HepG2 (cell line): ENCODE measurements at regions not wholly inside any gene's neighbourhood (a gene's known extent, or its start where the extent isn't known, plus 50 kb on each side); places are given as distances from the start of the nearest gene placed in this dataset.

Experiments
- ATAC-seq: fragments of 200-7000 bp; cut with Tn5 transposase; 3 replicates; pipeline ENCODE4 v1.9.1; 2020; ENCODE audit warnings: mild to moderate bottlenecking, moderate library complexity
- BruUV-seq: library from RNA; stranded (reverse); fragments of 400-500 nt; replicated peaks from 2 replicates; lab custom pipeline; 2021; lab: Mats Ljungman, UMichigan
- CTCF ChIA-PET: fragments of 300-600 bp; formaldehyde crosslinking; extraction: SDS; loops from one replicate; lab custom pipeline; 2021; ENCODE audit warnings: low total read pairs, inconsistent platforms, low intra/inter-chr PET ratio; lab: Yijun Ruan, JAX
- POLR2A ChIA-PET: fragments of 350-600 bp; sonication (Branson Sonifier 250); formaldehyde crosslinking; loops from one replicate; lab custom pipeline; 2020; ENCODE audit warnings: antibody characterized with exemption, inconsistent platforms; lab: Yijun Ruan, JAX
- DNase-seq: peaks from one replicate; pipeline ENCODE4 v3.0.0-alpha.2; 2015; ENCODE audit warnings: low spot score
- FAIRE-seq: peaks from 3 replicates; lab custom pipeline; 2011; peaks lifted over from hg19 to GRCh38; lab: Jason Lieb, UNC
- H2AFZ ChIP-seq: one replicate; pipeline ENCODE4 v1.6.1; 2011; ENCODE audit warnings: low read length, inconsistent platforms
- H3K27ac ChIP-seq: fragments of 300-600 bp; 3 replicates; pipeline ENCODE4 v1.8.0; 2011; ENCODE audit warnings: mixed run types, mild to moderate bottlenecking, mixed read lengths, low read length, inconsistent platforms; ENCODE audit not compliant: insufficient read depth; ENCODE audit errors: extremely low read length
- H3K27me3 ChIP-seq, 2 experiments: fragments of 200-600 bp in 1 of 2; 2 replicates in 1 of 2; 3 replicates in 1 of 2; pipeline versions ENCODE4 v1.6.0 to v1.8.0; 2011; ENCODE audit warnings: low read length in 2 of 2, mild to moderate bottlenecking in 2 of 2, moderate library complexity in 2 of 2, inconsistent platforms in 1 of 2; ENCODE audit not compliant: insufficient read depth in 2 of 2, control insufficient read depth in 1 of 2
- H3K36me3 ChIP-seq, 2 experiments: fragments of 200-600 bp in 1 of 2; replicated peaks in 1 of 2; 2 replicates in 1 of 2; 3 replicates in 1 of 2; pipeline versions ENCODE4 v1.5.1 to v1.8.0; 2011; ENCODE audit warnings: low read length in 2 of 2, inconsistent platforms in 1 of 2; ENCODE audit not compliant: insufficient read depth in 2 of 2, control insufficient read depth in 1 of 2
- H3K4me1 ChIP-seq: 2 replicates; pipeline ENCODE4 v1.5.1; 2012; ENCODE audit warnings: low read length, inconsistent platforms; ENCODE audit not compliant: insufficient read depth
- H3K4me2 ChIP-seq: 2 replicates; pipeline ENCODE4 v1.6.0; 2011; ENCODE audit warnings: low read depth, low read length, inconsistent platforms
- H3K4me3 ChIP-seq, 3 experiments: fragments of 200-600 bp in 1 of 3; sonication (generic), shearing (Covaris generic) in 1 of 3; replicated peaks in 1 of 3; 2 replicates each; pipeline ENCODE4 v1.5.1; 2011 to 2016; ENCODE audit warnings: low read length in 3 of 3, inconsistent platforms in 2 of 3, low read depth in 2 of 3, mild to moderate bottlenecking in 2 of 3, control low read depth in 1 of 3, mixed read lengths in 1 of 3; ENCODE audit not compliant: insufficient read depth in 1 of 3
- H3K79me2 ChIP-seq: one replicate; pipeline ENCODE4 v1.6.1; 2011; ENCODE audit warnings: low read length, inconsistent platforms; ENCODE audit not compliant: insufficient read depth
- H3K9ac ChIP-seq: 2 replicates; pipeline ENCODE4 v1.6.0; 2011; ENCODE audit warnings: mild to moderate bottlenecking, low read depth, low read length, inconsistent platforms; ENCODE audit not compliant: insufficient read depth
- H3K9me3 ChIP-seq: 2 replicates; pipeline ENCODE4 v1.5.1; 2012; ENCODE audit warnings: mild to moderate bottlenecking, low read length
- H4K20me1 ChIP-seq: 2 replicates; pipeline ENCODE4 v1.6.0; 2011; ENCODE audit warnings: inconsistent platforms, mild to moderate bottlenecking, low read length, moderate library complexity; ENCODE audit not compliant: insufficient read depth
- ARNT ChIP-seq: fragments of 450-650 bp; IDR thresholded peaks from 2 replicates; pipeline ENCODE4 v1.6.1; 2017
- EZH2 ChIP-seq: conservative IDR thresholded peaks from 2 replicates; pipeline ENCODE4 v1.6.1; 2012; ENCODE audit warnings: mild to moderate bottlenecking, low read depth, low read length, moderate library complexity
- HDAC2 ChIP-seq: sonication (generic); formaldehyde crosslinking; IDR thresholded peaks from 2 replicates; pipeline ENCODE4 v1.4.0; 2020; ENCODE audit warnings: missing genetic modification reagents
- HOXA7 ChIP-seq: sonication (generic); formaldehyde crosslinking; IDR thresholded peaks from 2 replicates; pipeline ENCODE4 v1.8.1; 2022; ENCODE audit warnings: mild to moderate bottlenecking, missing genetic modification reagents, moderate library complexity
- NFIB ChIP-seq: sonication (generic); formaldehyde crosslinking; IDR thresholded peaks from 2 replicates; pipeline ENCODE4 v1.9.0; 2021; ENCODE audit warnings: missing genetic modification reagents, mild to moderate bottlenecking, borderline replicate concordance
- NR2F6 ChIP-seq, 2 experiments: IDR thresholded peaks; 2 replicates each; pipeline ENCODE4 v1.6.1; 2016; ENCODE audit warnings: antibody characterized with exemption in 1 of 2, mild to moderate bottlenecking in 1 of 2
- RARA ChIP-seq: IDR thresholded peaks from 2 replicates; pipeline ENCODE4 v1.6.1; 2016; ENCODE audit warnings: missing genetic modification reagents, missing compliant biosample characterization
- ZFX ChIP-seq: sonication (generic); formaldehyde crosslinking; IDR thresholded peaks from 2 replicates; pipeline ENCODE4 v1.4.0; 2020; ENCODE audit warnings: mild to moderate bottlenecking, low read depth, missing genetic modification reagents, moderate library complexity
- ZSCAN12 ChIP-seq: sonication (generic); formaldehyde crosslinking; IDR thresholded peaks from 2 replicates; pipeline ENCODE4 v1.9.0; 2021; ENCODE audit warnings: mild to moderate bottlenecking, missing genetic modification reagents
- WGBS: methylation state at CpG from one replicate; pipeline ENCODE4 v1.1.6; 2017; ENCODE audit warnings: low lambda C conversion rate; 5-methylcytosine and 5-hydroxymethylcytosine counted together
- in situ Hi-C: cut with HindIII; loops from 2 replicates; pipeline ENCODE4 v1.10.0; 2017; ENCODE audit warnings: low pct_unique_long_range_greater_than_20kb; ENCODE audit not compliant: extremely low pct_ligation_motif_present
- intact Hi-C: fragments of 100-400 bp; cut with micrococcal nuclease; formaldehyde crosslinking; loops from one replicate; pipeline ENCODE4 v1.10.0; 2022; ENCODE audit not compliant: unreplicated experiment
- TF ChIP-seq, protein P1 (sequence below): IDR thresholded peaks from 2 replicates; pipeline ENCODE4 v1.6.1; 2016
- TF ChIP-seq, protein P2 (sequence below): IDR thresholded peaks from 2 replicates; pipeline ENCODE4 v1.6.1; 2016; ENCODE audit warnings: missing compliant biosample characterization, missing genetic modification reagents, borderline replicate concordance
- TF ChIP-seq, protein P3 (sequence below): sonication (generic); formaldehyde crosslinking; IDR thresholded peaks from 2 replicates; pipeline ENCODE4 v1.5.0; 2020; ENCODE audit warnings: missing genetic modification reagents
- TF ChIP-seq, protein P4 (sequence below): sonication (generic); formaldehyde crosslinking; IDR thresholded peaks from 2 replicates; pipeline ENCODE4 v1.8.1; 2022; ENCODE audit warnings: mild to moderate bottlenecking, missing genetic modification reagents

- in situ Hi-C loops: no loop called here
- no peaks in the 10 kb centered on the region for H3K79me2 ChIP-seq
These were observed 112.6 kb upstream of the PJA2 start for GRCh38 chr5:109522404-109522803.

GRCh38 chr5:109519416-109519815 is 109.6 kb upstream of the PJA2 start:
- H3K27me3 ChIP-seq: no peaks in the 10 kb centered on the region
- no TSS peak for BruUV-seq
- no peaks in the 10 kb centered on the region for H4K20me1 ChIP-seq
- no peaks in the 10 kb centered on the region for H3K9me3 ChIP-seq
- H3K36me3 ChIP-seq: no peaks in the 10 kb centered on the region
- 4% methylated on average over 3 of the region's 3 CpGs for WGBS
- FAIRE-seq: no peak
- CTCF ChIA-PET: no interaction called here
- no peak for DNase-seq
- H2AFZ ChIP-seq: no peak overlapping the region
- H3K4me2 ChIP-seq: no peak overlapping the region
- in situ Hi-C loops (no loop called here), intact Hi-C loops (no loop called here)
- no peak for TF ChIP-seq HOXA7 (CRISPR knock-in tag)
- TF ChIP-seq, protein P1, sequence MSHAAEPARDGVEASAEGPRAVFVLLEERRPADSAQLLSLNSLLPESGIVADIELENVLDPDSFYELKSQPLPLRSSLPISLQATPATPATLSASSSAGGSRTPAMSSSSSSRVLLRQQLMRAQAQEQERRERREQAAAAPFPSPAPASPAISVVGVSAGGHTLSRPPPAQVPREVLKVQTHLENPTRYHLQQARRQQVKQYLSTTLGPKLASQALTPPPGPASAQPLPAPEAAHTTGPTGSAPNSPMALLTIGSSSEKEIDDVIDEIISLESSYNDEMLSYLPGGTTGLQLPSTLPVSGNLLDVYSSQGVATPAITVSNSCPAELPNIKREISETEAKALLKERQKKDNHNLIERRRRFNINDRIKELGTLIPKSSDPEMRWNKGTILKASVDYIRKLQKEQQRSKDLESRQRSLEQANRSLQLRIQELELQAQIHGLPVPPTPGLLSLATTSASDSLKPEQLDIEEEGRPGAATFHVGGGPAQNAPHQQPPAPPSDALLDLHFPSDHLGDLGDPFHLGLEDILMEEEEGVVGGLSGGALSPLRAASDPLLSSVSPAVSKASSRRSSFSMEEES (CRISPR knock-in tag): no peak
- TF ChIP-seq, protein P2, sequence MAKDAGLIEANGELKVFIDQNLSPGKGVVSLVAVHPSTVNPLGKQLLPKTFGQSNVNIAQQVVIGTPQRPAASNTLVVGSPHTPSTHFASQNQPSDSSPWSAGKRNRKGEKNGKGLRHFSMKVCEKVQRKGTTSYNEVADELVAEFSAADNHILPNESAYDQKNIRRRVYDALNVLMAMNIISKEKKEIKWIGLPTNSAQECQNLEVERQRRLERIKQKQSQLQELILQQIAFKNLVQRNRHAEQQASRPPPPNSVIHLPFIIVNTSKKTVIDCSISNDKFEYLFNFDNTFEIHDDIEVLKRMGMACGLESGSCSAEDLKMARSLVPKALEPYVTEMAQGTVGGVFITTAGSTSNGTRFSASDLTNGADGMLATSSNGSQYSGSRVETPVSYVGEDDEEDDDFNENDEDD (CRISPR knock-in tag): no peak
- no peak for TF ChIP-seq EZH2
- H3K9ac ChIP-seq: no peak overlapping the region
- H3K79me2 ChIP-seq: no peaks in the 10 kb centered on the region
- peaks cover 6% of the 10 kb centered on the region for H3K4me1 ChIP-seq
- ATAC-seq: no peak
- H3K4me3 ChIP-seq: no peak overlapping the region
- POLR2A ChIA-PET: no interaction called here
- H3K27ac ChIP-seq: no peak overlapping the region

More at GRCh38 chr5:109522404-109522803, 112.6 kb upstream of the PJA2 start:
- Histone ChIP-seq H3K36me3 (no peaks in the 10 kb centered on the region), H3K27ac (no peak overlapping the region), H3K4me1 (peaks cover 17% of the 10 kb centered on the region), H3K4me3 (no peak overlapping the region), H3K9me3 (no peaks in the 10 kb centered on the region), H3K27me3 (no peaks in the 10 kb centered on the region), H3K9ac (no peak overlapping the region)
- no TSS peak for BruUV-seq
- CTCF ChIA-PET: no interaction called here
- intact Hi-C loops: no loop called here
- WGBS: 92% methylated on average over 1 of the region's 1 CpG
- no peak for DNase-seq
- POLR2A ChIA-PET: no interaction called here
- no peak for TF ChIP-seq NFIB
- no peak for TF ChIP-seq ZSCAN12 (CRISPR knock-in tag)
- TF ChIP-seq RARA (CRISPR knock-in tag): no peak
- TF ChIP-seq HDAC2 (CRISPR knock-in tag): no peak
- TF ChIP-seq, protein P3, sequence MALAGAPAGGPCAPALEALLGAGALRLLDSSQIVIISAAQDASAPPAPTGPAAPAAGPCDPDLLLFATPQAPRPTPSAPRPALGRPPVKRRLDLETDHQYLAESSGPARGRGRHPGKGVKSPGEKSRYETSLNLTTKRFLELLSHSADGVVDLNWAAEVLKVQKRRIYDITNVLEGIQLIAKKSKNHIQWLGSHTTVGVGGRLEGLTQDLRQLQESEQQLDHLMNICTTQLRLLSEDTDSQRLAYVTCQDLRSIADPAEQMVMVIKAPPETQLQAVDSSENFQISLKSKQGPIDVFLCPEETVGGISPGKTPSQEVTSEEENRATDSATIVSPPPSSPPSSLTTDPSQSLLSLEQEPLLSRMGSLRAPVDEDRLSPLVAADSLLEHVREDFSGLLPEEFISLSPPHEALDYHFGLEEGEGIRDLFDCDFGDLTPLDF (CRISPR knock-in tag): no peak
- no peak for TF ChIP-seq NR2F6 (IDR thresholded peaks at IDR 0.05)
- TF ChIP-seq NR2F6 (CRISPR knock-in tag; IDR thresholded peaks at IDR 0.05): no peak
- no peak for TF ChIP-seq ZFX (CRISPR knock-in tag)
- TF ChIP-seq ARNT: no peak
- TF ChIP-seq, protein P4, sequence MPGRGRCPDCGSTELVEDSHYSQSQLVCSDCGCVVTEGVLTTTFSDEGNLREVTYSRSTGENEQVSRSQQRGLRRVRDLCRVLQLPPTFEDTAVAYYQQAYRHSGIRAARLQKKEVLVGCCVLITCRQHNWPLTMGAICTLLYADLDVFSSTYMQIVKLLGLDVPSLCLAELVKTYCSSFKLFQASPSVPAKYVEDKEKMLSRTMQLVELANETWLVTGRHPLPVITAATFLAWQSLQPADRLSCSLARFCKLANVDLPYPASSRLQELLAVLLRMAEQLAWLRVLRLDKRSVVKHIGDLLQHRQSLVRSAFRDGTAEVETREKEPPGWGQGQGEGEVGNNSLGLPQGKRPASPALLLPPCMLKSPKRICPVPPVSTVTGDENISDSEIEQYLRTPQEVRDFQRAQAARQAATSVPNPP (CRISPR knock-in tag): no peak
- TF ChIP-seq, all 625 proteins: peak for 0
- FAIRE-seq (no peak), ATAC-seq (no peak)
- Histone ChIP-seq H4K20me1 (no peaks in the 10 kb centered on the region), H2AFZ (no peak overlapping the region), H3K4me2 (no peak overlapping the region)
